PC-9 (cell line): ENCODE measurements at regions not wholly inside any gene's neighbourhood (a gene's known extent, or its start where the extent isn't known, plus 50 kb on each side); places are given as distances from the start of the nearest gene placed in this dataset.

ENCODE experiments used
- CTCF ChIP-seq: fragments of 200-600 bp; sonication (generic); conservative IDR thresholded peaks from 2 replicates; pipeline ENCODE4 v1.6.1; 2017; ENCODE audit warnings: mixed run types, antibody characterized with exemption, mild to moderate bottlenecking, moderate library complexity
- EZH2 ChIP-seq: fragments of 200-600 bp; sonication (generic); IDR thresholded peaks from 2 replicates; pipeline ENCODE4 v1.8.0; 2017; ENCODE audit warnings: antibody characterized with exemption, low read depth

- no peak for TF ChIP-seq CTCF
- no peak for TF ChIP-seq EZH2
Observed at GRCh38 chr3:77814845-77815244, 774.9 kb downstream of the ROBO2 start.
